ENCODE measurements at regions not wholly inside any gene's neighbourhood (a gene's known extent, or its start where the extent isn't known, plus 50 kb on each side); places are given as distances from the start of the nearest gene placed in this dataset.

- Histone ChIP-seq H3K4me3 (no peak overlapping the region), H3K27ac (no peak overlapping the region), H3K4me1 (replicated peaks in 1 of 2) (no peaks in the 10 kb centered on the region), H3K9me3 (replicated peaks in 1 of 3) (no peaks in the 10 kb centered on the region), H3K27me3 (no peaks in the 10 kb centered on the region), H3K36me3 (replicated peaks in 1 of 2) (no peaks in the 10 kb centered on the region)
- intact Hi-C loops (cut with DNase I) = no loop called here
- DNase-seq = no peak
- WGBS, 4 donors = 63 to 68% (median 65%) methylated on average over 4 of the region's 4 CpGs
- TF ChIP-seq POLR2A (IDR thresholded peaks at IDR 0.05) (no peak), CTCF (IDR thresholded peaks at IDR 0.05) (no peak)
Measured at GRCh38 chr10:106498675-106499074, 665.8 kb downstream of the SORCS1 start.

- H3K9me3 ChIP-seq (replicated peaks in 1 of 3) = no peaks in the 10 kb centered on the region
- H3K4me1 ChIP-seq (replicated peaks in 1 of 2) = no peaks in the 10 kb centered on the region
- no peak overlapping the region for H3K4me3 ChIP-seq
- H3K27me3 ChIP-seq = no peaks in the 10 kb centered on the region
- no peak for DNase-seq
- TF ChIP-seq CTCF (IDR thresholded peaks at IDR 0.05) = no peak
- no peak for TF ChIP-seq POLR2A (IDR thresholded peaks at IDR 0.05)
- intact Hi-C loops (cut with DNase I) = no loop called here
- H3K36me3 ChIP-seq (replicated peaks in 1 of 2) = no peaks in the 10 kb centered on the region
- WGBS, 4 donors = 71 to 79% (median 73%) methylated on average over 3 of the region's 3 CpGs
- no peak overlapping the region for H3K27ac ChIP-seq
Measured at GRCh38 chr10:106495931-106496330, 668.6 kb downstream of the SORCS1 start.

- no peaks in the 10 kb centered on the region for H3K36me3 ChIP-seq (replicated peaks in 1 of 2)
- DNase-seq = no peak
- no peaks in the 10 kb centered on the region for H3K4me1 ChIP-seq (replicated peaks in 1 of 2)
- intact Hi-C loops (cut with DNase I) = no loop called here
- TF ChIP-seq POLR2A (IDR thresholded peaks at IDR 0.05) = no peak
- TF ChIP-seq CTCF (IDR thresholded peaks at IDR 0.05) = no peak
- H3K27ac ChIP-seq = no peak overlapping the region
- 79 to 88% (median 83%) methylated on average over 1 of the region's 1 CpG for WGBS, 4 donors
- H3K27me3 ChIP-seq = no peaks in the 10 kb centered on the region
- no peaks in the 10 kb centered on the region for H3K9me3 ChIP-seq (replicated peaks in 1 of 3)
- H3K4me3 ChIP-seq = no peak overlapping the region
Measured at GRCh38 chr10:106493751-106494150, 670.8 kb downstream of the SORCS1 start.

- H3K9me3 ChIP-seq (replicated peaks in 1 of 3) = no peaks in the 10 kb centered on the region
- H3K4me1 ChIP-seq (replicated peaks in 1 of 2) = no peaks in the 10 kb centered on the region
- 72 to 88% (median 81%) methylated on average over 3 of the region's 3 CpGs for WGBS, 4 donors
- no peak overlapping the region for H3K27ac ChIP-seq
- H3K27me3 ChIP-seq = no peaks in the 10 kb centered on the region
- no peaks in the 10 kb centered on the region for H3K36me3 ChIP-seq (replicated peaks in 1 of 2)
- no peak for DNase-seq
- no peak for TF ChIP-seq POLR2A (IDR thresholded peaks at IDR 0.05)
- TF ChIP-seq CTCF (IDR thresholded peaks at IDR 0.05) = no peak
- intact Hi-C loops (cut with DNase I) = no loop called here
- H3K4me3 ChIP-seq = no peak overlapping the region
Measured at GRCh38 chr10:106493226-106493625, 671.3 kb downstream of the SORCS1 start.

All from adrenal gland (tissue), 9 donors.